ENCODE measurements at regions not wholly inside any gene's neighbourhood (a gene's known extent, or its start where the extent isn't known, plus 50 kb on each side); places are given as distances from the start of the nearest gene placed in this dataset.

DNA sequence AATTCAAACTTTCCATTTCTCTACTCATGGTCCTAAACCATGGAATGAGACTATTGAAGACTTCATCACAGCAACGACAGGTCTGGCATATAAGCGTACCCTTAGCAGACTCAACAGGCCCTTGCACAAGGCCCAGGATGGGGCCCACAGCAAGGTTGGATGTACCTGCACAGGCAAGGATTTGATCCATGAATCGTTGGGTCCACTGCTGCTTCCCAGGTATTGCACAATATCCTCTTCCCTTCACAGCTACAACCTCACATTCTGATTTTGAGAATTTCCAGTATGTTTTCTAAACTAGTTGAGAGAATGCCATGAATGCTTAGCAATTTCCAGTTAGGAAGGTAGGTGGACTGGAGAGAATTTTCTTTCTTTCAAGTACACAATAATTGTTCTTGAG lies 515.8 kb downstream of the SUCLG1 start:
- TF ChIP-seq, protein P1, sequence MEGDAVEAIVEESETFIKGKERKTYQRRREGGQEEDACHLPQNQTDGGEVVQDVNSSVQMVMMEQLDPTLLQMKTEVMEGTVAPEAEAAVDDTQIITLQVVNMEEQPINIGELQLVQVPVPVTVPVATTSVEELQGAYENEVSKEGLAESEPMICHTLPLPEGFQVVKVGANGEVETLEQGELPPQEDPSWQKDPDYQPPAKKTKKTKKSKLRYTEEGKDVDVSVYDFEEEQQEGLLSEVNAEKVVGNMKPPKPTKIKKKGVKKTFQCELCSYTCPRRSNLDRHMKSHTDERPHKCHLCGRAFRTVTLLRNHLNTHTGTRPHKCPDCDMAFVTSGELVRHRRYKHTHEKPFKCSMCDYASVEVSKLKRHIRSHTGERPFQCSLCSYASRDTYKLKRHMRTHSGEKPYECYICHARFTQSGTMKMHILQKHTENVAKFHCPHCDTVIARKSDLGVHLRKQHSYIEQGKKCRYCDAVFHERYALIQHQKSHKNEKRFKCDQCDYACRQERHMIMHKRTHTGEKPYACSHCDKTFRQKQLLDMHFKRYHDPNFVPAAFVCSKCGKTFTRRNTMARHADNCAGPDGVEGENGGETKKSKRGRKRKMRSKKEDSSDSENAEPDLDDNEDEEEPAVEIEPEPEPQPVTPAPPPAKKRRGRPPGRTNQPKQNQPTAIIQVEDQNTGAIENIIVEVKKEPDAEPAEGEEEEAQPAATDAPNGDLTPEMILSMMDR (IDR thresholded peaks at IDR 0.05), result no peak
- TF ChIP-seq POLR2A (IDR thresholded peaks at IDR 0.05), result no peak

Measured in heart left ventricle (tissue), 13 donors.